ENCODE measurements at regions not wholly inside any gene's neighbourhood (a gene's known extent, or its start where the extent isn't known, plus 50 kb on each side); places are given as distances from the start of the nearest gene placed in this dataset.

GRCh38 chr7:142440906-142441411 lies 183.1 kb upstream of the PRSS58 start:
- TF ChIP-seq CTCF (IDR thresholded peaks at IDR 0.05) (no peak), POLR2AphosphoS5 (IDR thresholded peaks at IDR 0.05) (no peak), POLR2A (IDR thresholded peaks at IDR 0.05) (no peak)
